IPS DF 4.7 (cell line): ENCODE measurements at regions not wholly inside any gene's neighbourhood (a gene's known extent, or its start where the extent isn't known, plus 50 kb on each side); places are given as distances from the start of the nearest gene placed in this dataset.
"Not testable (repeated sequence)": the region's sequence is repeated elsewhere in the genome, so short reads cannot be mapped to it uniquely, and the experiment has no call there.

Experiments used
- DNase-seq: peaks from one replicate; pipeline ENCODE4 v3.0.0-alpha.2; 2013; ENCODE audit warnings: low spot score; ENCODE audit errors: extremely low read depth

DNA sequence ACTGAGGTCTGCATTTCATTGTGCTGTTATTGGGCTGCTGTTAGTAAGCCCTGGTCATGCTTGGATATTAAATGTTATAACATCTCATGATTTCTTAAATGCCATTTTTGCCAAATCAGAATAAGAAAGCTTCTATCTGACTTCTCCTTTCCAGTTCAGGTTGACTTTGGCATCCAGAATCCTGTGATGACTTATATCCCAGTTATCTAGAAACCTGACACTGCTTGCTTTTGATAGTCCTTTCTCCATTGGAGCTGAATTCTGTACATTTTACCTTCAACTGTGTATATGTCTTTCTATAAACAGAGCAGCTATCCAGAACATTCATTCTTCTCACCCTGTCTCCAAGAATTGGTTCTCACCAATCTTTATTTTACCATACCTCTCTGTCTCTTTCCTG is 257.7 kb upstream of the GNPDA2 start:
- DNase-seq = no peak

- no peak for DNase-seq
Measured at GRCh38 chr4:44983083-44983482, 256.7 kb upstream of the GNPDA2 start.

GRCh38 chr4:44978020-44978419 is 251.7 kb upstream of the GNPDA2 start:
- no peak for DNase-seq

GRCh38 chr4:44965435-44966095 is 239.2 kb upstream of the GNPDA2 start:
- DNase-seq = no peak

GRCh38 chr4:44964086-44964485 is 237.7 kb upstream of the GNPDA2 start:
- DNase-seq = not testable (repeated sequence)

DNA sequence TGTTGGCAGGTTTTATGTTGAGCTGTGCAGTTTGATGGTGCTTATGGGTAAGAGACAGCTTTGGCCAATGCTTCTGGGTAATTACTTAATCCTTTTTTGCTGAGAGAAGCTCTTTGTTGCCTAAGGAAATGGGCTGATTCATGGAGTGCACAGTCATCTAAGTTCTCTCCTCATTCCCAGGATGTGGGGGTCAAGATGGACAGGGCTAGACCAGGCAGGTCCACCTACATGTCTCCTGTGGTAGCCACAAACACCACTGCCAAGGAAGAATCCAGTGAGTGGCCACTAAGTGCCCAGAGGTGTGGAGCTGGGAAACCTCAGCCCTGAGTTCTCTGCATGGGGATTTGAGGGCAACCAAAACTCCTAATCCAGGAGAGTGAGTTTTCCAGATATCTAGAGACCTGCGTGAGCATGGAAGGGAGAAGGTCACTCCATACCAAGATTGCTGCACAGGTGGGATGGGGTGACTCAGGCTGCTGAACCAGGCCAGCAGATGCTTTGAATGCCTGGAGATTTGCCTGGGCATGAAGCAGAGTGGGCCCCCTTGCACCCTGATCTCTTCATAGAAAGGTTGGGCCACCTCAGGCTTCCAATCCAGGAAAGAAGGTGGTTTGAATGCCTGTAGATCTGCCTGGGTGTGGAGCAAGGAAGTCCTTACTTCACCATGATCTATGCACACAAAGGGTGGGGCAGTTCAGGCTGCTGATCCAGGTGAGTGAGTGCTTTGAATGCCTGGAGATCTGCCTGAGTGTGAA is 234.8 kb upstream of the GNPDA2 start:
- no peak for DNase-seq

DNA sequence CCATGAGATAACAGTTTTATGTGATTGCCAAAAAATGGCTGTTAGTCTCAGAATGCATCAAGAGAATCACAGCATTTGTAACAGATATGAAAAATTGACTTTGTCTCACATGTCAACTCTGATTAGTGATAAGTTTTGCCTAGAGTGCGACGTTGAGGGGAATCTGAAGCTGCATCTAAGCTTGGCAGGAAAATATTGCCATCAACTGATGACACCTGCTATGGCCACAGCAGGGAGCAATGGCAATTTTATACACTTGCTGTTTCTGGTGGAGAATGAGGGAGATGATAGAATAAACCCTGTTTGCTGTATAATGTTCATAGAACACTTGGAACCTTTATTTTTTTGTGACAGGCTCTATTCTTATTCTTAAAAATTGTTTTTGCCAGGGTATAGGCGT is 205.4 kb upstream of the GNPDA2 start:
- DNase-seq = no peak

GRCh38 chr4:44928785-44929184 is 202.4 kb upstream of the GNPDA2 start:
- DNase-seq = no peak

DNA sequence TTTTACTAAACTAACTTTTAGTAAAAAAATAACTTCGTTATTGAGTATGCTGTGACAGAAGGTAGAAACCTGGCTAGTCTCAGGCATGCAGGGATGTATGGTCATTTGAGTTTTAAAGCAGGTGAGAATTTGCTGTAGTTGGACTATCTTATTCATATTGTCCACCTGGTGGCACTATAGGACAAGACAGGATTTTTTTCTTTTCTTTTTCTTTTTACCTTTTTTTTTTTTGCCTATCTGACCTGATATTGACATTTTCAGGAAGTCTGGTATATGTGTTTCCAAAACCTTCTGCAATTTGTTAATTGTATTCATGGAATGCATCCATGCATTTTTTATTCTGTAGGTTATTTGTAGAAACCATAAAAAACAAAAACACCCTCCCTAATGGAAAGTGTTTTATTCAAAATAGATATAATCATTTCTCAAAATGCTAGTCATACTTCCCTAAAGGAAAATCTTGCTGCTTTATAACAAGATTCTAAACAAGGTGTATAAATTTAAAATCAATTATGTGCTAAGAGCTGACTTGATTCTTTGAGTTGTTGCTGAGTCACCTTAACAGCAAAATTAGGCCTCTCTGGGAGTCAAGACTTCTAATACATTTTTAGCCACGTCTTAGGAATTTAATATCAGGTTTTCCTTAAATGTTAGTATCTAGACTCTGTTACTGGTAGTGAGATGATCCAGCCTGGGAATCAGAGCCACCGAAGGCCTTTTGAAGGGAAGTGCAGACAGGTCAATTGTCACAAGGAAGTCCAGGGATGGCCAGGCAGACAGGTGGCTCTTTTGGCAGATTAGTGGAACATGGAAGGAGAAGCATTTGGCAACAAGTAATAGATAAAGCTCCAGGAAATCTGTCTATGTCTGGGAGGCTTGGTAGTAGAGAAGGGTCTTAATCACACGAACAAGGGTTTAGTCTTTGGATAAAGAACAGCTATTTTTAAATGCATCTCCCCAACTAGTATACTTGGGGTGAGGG is 201.3 kb upstream of the GNPDA2 start:
- peak; percentile 14 for DNase-seq

GRCh38 chr4:44916411-44916810 is 190.1 kb upstream of the GNPDA2 start:
- no peak for DNase-seq

- no peak for DNase-seq
Measured at GRCh38 chr4:44914748-44915147, 188.4 kb upstream of the GNPDA2 start.

- DNase-seq = no peak
Measured at GRCh38 chr4:44914223-44914622, 187.9 kb upstream of the GNPDA2 start.

- DNase-seq = no peak
Measured at GRCh38 chr4:44912980-44913379, 186.6 kb upstream of the GNPDA2 start.

GRCh38 chr4:44908565-44908964 is 182.2 kb upstream of the GNPDA2 start:
- DNase-seq = no peak

GRCh38 chr4:44872246-44872645 is 145.9 kb upstream of the GNPDA2 start:
- DNase-seq = no peak

GRCh38 chr4:44871133-44871532 is 144.8 kb upstream of the GNPDA2 start:
- DNase-seq = no peak

DNA sequence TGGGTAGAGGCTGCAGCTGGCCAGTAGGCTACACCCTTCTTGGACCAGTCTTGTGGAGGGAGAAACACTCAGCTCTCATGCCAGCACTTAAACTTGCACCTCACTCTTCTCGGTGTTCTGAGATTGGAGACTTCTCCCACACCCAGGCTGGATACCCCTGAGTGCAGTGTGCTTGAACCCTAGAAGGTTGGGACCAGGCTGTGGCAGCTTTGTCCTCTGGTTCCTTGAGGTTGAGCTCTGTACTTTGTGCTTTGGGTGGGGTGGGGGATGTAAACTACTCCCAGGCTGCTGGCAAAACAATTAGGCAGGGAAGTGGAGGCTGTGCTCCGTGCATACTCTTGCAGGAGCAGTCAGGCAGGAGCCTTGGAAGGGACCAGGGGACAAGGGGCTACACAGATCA is 143.6 kb upstream of the GNPDA2 start:
- no peak for DNase-seq

- DNase-seq = no peak
Measured at GRCh38 chr4:44869222-44869882, 143.0 kb upstream of the GNPDA2 start.

GRCh38 chr4:44861756-44862155 is 135.4 kb upstream of the GNPDA2 start:
- DNase-seq = no peak

GRCh38 chr4:44859477-44859876 is 133.1 kb upstream of the GNPDA2 start:
- DNase-seq = no peak

DNA sequence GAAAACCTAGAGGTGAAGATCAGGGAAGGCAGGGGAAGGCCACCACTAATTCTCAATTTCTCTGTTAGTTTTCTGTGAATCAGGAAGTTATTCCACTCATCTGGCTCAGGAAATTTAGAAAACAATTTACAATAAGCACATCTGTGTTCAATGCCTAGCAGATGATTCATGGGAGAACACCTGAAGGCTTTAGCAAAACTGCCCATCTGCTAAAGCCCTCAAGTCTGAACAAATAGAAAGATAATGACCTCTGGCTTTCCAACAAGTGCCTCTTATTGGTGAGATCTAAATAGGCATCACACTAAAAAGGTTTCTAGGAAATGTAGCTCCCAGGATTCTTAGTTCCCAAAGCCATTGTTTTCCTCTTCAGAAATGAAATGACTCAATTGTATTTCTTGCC is 122.1 kb upstream of the GNPDA2 start:
- DNase-seq = no peak
